ENCODE measurements at regions not wholly inside any gene's neighbourhood (a gene's known extent, or its start where the extent isn't known, plus 50 kb on each side); places are given as distances from the start of the nearest gene placed in this dataset.

DNA sequence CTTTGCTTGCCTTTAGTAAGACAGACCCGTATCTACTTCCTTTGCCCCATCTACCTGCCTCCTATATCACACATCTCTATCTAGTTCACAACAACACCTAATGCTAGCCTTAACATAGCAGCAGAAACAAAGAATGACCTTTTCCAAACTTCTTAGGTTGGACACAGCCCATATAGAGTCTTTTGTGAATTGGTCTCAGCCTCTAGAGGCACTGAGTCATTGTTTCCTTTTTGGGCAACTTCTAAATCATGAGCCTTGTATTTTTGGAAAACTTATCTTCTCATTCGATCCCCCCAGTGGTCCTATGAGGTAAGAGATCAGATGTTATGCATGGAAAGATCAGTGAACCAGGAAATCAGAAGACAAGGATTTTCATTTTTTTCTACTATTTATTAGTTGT lies 679.4 kb upstream of the USP24 start:
- no peaks in the 10 kb centered on the region for H3K9me3 ChIP-seq
- H3K27ac ChIP-seq = no peak overlapping the region
- 72 to 90% (median 81%) methylated on average over 2 of the region's 2 CpGs for WGBS, 3 donors
- DNase-seq = no peak
- no peak overlapping the region for H3K4me3 ChIP-seq
- no peak for TF ChIP-seq EP300 (IDR thresholded peaks at IDR 0.05)
- TF ChIP-seq, protein P1, sequence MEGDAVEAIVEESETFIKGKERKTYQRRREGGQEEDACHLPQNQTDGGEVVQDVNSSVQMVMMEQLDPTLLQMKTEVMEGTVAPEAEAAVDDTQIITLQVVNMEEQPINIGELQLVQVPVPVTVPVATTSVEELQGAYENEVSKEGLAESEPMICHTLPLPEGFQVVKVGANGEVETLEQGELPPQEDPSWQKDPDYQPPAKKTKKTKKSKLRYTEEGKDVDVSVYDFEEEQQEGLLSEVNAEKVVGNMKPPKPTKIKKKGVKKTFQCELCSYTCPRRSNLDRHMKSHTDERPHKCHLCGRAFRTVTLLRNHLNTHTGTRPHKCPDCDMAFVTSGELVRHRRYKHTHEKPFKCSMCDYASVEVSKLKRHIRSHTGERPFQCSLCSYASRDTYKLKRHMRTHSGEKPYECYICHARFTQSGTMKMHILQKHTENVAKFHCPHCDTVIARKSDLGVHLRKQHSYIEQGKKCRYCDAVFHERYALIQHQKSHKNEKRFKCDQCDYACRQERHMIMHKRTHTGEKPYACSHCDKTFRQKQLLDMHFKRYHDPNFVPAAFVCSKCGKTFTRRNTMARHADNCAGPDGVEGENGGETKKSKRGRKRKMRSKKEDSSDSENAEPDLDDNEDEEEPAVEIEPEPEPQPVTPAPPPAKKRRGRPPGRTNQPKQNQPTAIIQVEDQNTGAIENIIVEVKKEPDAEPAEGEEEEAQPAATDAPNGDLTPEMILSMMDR (IDR thresholded peaks at IDR 0.05) = no peak
- no peak for TF ChIP-seq POLR2A (IDR thresholded peaks at IDR 0.05)
- H3K4me1 ChIP-seq (ENCODE audit: insufficient read depth) = no peaks in the 10 kb centered on the region
- no peaks in the 10 kb centered on the region for H3K36me3 ChIP-seq
- intact Hi-C loops (cut with DNase I) = no loop called here
- no peaks in the 10 kb centered on the region for H3K27me3 ChIP-seq

DNA sequence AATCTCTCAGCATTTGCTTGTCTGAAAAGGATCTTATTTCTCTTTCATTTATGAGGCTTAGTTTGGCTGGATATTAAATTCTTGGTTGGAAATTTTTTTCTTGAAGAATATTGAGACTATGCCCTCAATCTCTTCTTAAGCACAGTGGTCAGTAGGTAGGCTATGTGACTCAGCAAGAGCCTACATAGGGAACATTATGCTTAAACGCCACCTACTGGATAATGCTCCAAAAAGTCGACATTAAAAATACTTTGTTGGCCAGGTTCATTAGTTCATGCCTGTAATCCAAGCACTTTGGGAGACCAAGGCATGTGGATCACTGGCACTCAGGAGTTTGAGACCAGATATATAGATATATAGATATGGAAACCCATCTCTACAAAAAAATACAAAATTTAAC lies 678.0 kb upstream of the USP24 start:
- H3K36me3 ChIP-seq = no peaks in the 10 kb centered on the region
- no peaks in the 10 kb centered on the region for H3K4me1 ChIP-seq (ENCODE audit: insufficient read depth)
- H3K27me3 ChIP-seq = no peaks in the 10 kb centered on the region
- TF ChIP-seq EP300 (IDR thresholded peaks at IDR 0.05) (no peak), POLR2A (IDR thresholded peaks at IDR 0.05) (no peak)
- TF ChIP-seq, protein P1 (IDR thresholded peaks at IDR 0.05) = no peak
- 30 to 40% (median 30%) methylated on average over 2 of the region's 2 CpGs for WGBS, 3 donors
- H3K4me3 ChIP-seq = no peak overlapping the region
- no peak overlapping the region for H3K27ac ChIP-seq
- no peaks in the 10 kb centered on the region for H3K9me3 ChIP-seq
- no peak for DNase-seq
- intact Hi-C loops (cut with DNase I) = no loop called here

DNA sequence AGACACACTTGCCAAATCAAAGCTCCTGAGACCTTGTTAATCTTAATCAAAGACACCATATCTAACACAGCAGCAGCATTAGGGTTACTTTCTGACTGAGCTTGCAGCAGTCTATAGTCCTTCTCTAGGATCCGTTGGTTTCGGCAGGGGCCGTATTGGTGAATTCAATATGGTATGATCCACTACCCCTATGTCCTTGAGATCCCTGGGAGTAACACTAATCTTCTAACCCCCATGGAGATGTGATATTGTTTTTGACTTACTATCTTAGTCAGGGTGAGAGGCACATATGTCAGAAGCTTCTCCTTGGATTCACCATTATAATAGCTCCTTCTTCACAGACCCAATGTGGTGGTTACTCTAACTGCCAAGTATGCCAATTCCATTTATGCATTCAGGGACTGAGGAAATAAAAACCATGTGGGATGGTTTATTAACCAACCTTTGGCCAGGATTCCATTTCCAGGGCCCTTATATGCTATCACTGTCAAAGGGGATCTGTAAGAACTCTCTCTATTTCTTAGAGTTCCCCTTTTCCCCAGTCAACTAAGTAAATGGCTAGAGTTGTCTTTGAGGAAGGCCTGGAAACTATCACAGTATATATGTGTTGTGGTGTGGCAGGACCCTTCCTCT lies 673.6 kb upstream of the USP24 start:
- intact Hi-C loops (cut with DNase I) = no loop called here
- no peaks in the 10 kb centered on the region for H3K27me3 ChIP-seq

DNA sequence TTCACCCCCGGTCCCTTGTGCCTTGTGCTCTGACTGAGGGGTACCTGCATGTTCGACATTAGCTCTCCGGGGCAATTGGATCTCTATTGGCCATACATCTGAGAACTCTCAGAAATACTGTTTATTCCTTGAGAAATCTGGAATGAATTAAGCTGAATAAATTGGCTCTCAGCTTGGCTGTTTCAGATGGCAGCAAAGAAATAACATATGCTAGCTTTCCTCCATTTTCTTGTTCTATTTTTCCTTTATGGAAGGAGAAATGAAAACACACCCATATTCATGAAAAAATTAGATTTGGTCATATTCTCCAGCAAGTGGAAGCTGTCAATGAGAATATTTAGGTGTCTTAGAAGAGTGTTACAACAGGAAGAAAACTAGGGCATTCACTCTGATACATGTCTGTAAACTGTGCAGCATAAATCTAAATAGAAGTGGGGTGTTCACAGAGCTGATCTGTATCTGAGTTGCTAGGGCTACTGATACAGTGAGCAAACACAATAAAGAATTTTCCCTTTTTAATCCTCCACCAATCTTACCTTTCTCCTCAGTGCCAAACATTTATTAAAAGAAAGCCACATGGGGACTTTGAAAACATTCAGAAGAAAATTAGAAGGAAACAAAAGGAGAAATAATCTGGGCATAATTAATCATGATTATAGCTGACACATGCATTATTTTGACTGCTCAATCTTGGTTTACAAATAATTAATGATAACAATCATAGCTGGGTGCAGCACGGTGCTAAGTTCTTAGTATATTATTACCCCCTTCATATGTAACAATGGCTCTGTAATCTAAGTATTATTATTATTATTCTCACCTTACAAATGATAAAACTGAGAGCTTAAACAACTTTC lies 671.9 kb upstream of the USP24 start:
- Histone ChIP-seq H3K27ac (no peak overlapping the region), H3K27me3 (no peaks in the 10 kb centered on the region), H3K4me3 (no peak overlapping the region), H3K4me1 (ENCODE audit: insufficient read depth) (peaks cover 4% of the 10 kb centered on the region), H3K36me3 (no peaks in the 10 kb centered on the region), H3K9me3 (no peaks in the 10 kb centered on the region)
- TF ChIP-seq POLR2A (IDR thresholded peaks at IDR 0.05) (no peak), EP300 (IDR thresholded peaks at IDR 0.05) (no peak)
- TF ChIP-seq, protein P1 (IDR thresholded peaks at IDR 0.05) = no peak
- 75 to 93% (median 88%) methylated on average over 4 of the region's 4 CpGs for WGBS, 3 donors
- no peak for DNase-seq
- intact Hi-C loops (cut with DNase I) = no loop called here

More for the DNA sequence above, 673.6 kb upstream of the USP24 start:
- H3K27ac ChIP-seq = no peak overlapping the region
- no peak overlapping the region for H3K4me3 ChIP-seq
- WGBS, 3 donors = 97 to 100% (median 98%) methylated on average over 3 of the region's 3 CpGs
- no peaks in the 10 kb centered on the region for H3K4me1 ChIP-seq (ENCODE audit: insufficient read depth)
- H3K9me3 ChIP-seq = no peaks in the 10 kb centered on the region
- H3K36me3 ChIP-seq = no peaks in the 10 kb centered on the region
- DNase-seq = no peak
- no peak for TF ChIP-seq EP300 (IDR thresholded peaks at IDR 0.05)
- TF ChIP-seq, protein P1 (IDR thresholded peaks at IDR 0.05) = no peak
- no peak for TF ChIP-seq POLR2A (IDR thresholded peaks at IDR 0.05)

Data from ovary (tissue), 7 donors.